Amniotic epithelial cell (primary cell): ENCODE measurements at regions not wholly inside any gene's neighbourhood (a gene's known extent, or its start where the extent isn't known, plus 50 kb on each side); places are given as distances from the start of the nearest gene placed in this dataset.
A peak's percentile ranks its signal among the peaks of the same experiment; 100 is the strongest.

Experiments
- DNase-seq: peaks from one replicate; pipeline ENCODE4 v3.0.0-alpha.2; 2010; ENCODE audit warnings: low read depth

DNA sequence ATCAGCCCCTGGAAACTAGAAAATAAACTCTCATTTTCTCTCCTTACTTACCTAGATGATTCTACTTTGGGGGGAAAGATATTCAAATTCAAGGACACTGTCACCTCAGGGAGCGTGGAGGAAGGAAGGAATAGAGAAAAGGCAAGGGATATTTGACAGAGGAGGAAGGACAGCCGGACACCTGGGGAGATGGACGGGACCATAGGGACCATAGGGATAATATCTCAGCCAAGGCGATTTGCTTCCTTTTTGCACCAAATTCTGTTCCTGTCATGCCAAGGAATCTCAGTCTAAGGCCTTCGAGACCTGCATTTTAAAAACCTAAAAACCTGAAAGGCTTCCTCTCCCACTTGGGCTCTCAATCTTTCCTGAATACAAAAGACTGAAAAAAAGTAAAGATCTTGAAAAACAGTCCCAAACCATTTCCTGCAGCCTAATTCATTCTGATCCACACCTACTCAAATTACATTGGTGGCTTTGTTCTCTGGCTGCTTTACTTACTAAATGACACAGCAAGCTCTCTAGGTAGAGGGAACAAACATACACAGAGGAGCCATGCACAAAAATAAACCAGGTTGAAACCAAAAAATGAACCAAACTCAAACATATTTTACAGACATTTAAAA lies 73.9 kb upstream of the SLC24A5 start:
- DNase-seq = no peak

DNA sequence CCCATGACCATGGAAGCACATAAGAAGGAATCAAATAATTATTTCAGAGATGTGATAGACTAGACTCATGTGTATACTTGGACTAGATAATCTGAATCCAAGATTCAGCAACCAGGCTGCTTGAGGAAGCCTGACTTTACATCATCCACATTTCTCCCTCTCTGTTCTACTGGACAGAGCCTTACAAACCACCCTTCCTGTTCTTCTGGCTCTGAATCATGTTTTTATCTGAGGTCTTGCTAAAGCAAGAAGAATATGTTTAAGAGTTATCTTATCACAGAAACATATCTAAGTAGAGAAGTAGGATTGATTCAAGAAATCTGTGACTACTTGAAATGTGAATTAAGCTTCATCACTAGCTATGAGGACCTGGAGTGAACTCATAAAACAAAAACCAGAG lies 71.1 kb upstream of the SLC24A5 start:
- peak; percentile 76 for DNase-seq

DNA sequence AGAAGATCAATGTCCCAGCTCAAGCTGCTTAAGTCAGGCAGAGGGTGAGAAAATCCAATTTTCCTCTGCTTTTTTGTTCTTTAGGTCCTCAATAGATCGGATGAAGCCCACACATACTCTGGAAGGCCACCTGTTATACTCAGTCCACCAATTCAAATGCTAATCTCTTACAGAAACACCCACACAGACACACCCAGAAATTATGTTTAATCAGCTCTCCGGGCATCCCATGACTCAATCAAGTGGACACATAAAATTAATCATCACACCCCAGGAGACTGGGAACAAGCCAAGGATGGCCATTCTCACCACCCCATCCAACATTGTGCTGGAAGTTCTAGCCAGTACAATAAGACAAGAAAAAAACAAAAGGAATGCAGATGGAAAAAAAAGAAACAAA lies 67.8 kb upstream of the SLC24A5 start:
- peak; percentile 46 for DNase-seq

DNA sequence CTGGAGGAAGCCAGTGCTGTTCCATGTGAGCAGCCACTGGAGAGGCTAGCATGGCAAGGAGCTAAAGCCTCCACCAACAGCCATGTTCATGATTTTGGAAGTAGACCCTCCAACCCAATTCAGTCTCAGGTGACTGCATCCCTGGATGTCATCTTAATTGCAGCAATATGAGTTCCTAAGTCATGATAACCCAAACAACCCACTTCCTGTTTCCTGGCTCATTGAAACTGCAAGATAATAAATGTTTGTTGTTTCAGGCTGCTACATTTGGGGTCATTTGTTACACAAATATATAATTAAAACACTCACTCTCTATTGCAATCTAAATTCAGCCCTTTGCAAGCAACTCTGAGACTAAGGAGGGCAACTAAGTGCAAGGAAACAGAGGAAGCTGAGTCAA lies 62.4 kb upstream of the SLC24A5 start:
- DNase-seq = no peak

DNA sequence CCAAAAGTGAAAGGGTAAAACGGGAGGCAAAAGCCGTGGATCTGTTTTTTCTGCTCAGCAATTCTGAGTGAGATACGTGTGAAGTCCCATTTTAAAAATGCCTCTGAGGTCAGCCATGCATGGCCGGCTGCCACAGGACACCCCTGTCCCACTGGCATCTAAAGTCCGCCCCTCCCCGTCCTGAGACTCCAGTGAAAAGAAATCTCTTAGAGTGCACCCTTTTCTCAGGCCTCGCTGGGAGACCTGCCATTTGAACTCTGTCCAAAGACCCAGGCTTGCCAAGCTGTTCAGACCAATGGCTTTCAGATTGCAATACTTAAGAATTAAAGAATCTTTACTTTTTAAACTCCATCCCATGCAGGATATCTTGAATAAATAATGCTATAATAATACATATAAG lies 61.0 kb upstream of the SLC24A5 start:
- no peak for DNase-seq

DNA sequence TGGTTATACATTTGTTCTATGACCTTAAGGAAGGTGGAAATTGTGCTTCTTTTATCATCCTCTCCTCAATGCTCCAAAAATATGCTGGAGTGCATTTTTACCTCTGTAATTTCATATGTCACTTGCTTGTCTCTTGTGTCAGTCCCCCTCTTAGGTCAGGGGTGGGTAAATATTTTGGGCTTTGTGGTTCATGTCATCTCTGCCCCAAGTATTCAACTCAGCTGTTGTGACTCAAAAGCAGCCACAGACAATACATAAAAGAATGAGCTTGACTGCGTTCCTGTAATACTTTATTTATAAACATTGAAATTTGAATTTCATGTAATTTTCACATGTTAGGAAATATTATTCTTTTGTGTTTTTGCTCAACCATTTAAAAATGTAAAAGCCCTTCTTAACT lies 60.4 kb upstream of the SLC24A5 start:
- DNase-seq = no peak

DNA sequence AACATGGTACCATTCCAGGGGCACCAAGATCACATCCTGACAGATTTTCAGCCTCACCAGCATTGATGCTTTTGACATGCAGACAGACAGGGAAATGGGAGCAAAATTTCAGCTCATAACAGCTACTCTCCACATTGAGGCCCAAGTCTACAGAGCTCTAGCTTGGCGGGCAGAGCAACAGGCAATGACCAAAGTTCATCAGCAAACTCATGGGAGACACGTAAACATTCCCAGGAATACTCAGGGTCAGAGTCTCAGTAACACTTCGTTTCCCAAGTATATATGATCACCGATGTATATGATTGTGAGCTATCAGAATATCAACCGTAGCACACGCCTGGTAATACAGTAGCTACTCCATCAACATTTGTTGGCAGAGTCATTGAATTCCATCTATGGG lies 59.2 kb upstream of the SLC24A5 start:
- DNase-seq = no peak

DNA sequence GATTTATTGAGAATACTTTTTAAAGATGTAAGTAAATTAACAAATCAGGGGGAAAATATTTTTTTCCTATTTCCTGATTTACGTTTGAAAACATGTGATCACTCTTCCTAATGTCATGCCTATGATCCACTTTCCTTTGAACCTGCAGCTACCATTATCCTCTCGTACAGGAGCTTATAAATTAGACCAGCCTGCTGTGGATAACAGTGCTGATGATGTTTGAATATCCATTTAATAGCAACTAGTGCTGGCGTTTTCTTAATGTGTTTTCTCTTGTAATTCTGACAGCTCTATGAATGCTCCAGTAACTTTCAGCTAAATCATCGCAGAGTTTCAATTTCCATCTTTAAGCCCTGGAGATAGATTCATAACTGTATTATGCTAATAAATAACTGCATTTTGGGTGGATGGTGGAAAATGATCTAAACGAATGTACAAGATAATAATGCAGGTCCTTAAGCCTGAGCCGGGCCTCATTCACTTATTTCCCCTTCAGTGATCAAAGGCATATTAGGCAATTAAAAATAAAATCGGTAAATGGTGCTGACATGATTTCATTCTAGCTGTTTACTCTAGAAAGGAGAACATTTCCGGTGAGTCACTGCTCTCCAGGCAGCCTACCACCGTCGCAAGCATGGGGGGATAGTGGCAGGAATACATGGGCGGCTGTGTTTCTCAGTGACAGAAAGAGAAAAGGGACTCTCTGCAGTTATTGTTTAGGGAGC lies 58.5 kb upstream of the SLC24A5 start:
- peak; percentile 40 for DNase-seq

DNA sequence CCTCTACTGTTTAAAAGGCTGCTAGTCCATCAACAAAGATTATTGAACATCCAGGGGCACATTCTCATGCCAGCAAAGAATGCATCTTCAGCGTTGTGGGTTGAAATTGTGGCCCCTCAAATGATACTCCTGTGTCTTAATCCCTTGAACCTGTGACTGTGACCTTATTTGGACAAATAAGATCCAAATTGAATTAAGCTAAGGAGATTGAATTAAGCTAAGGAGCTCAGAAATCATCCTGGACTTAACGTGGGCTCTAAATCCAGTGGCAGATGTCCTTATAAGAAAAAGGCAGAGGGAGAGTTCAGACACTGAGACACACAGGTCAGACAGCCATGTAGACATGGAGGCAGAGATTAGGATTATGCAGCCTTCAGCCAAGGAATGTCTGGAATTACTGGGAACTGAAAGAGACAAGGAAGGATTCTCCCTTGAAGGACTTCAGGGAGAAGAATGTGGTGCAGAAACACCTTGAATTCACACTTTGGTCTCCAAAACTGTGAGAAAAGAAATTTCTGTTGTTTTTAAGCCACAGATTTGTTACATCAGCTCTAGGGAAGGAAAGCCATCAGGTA lies 57.3 kb upstream of the SLC24A5 start:
- DNase-seq = no peak

DNA sequence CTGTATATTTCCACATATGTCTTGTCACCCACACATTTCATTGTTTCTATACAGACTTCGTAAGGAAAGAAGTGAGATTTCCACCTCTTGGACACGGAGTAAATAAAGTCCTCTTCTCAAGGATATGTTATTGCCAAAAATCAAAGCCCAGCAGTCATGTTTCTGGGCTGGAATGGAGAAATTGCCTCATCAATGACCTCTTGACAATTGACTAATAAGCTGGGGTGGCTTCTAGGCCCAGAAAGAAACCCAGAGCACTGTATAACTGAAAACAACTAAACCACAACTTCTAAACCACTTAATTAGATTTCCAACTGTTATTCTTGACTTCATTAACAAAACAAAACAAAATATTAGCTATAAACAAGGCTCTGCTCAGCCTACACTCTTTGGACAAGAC lies 56.4 kb upstream of the SLC24A5 start:
- DNase-seq = no peak

DNA sequence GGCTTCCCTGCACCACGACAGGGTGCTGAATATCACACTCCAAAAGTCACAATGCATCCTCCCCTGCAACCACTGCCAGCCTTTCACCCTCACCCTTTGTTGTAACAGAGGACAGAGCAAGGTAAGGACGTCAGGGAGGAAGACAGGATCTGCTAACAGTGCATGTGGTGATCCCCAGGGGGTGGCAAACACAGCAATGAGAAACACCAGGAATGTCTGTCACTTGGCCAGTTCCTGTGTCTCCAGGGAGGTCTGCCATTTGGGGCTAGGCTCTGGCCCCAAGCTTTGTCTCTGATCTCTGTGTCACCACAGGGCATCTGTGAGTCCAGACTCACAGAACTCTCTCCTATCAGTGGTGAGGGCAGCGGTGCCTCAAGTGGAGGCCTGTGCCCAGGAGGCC lies 54.3 kb upstream of the SLC24A5 start:
- no peak for DNase-seq
